ENCODE measurements at regions not wholly inside any gene's neighbourhood (a gene's known extent, or its start where the extent isn't known, plus 50 kb on each side); places are given as distances from the start of the nearest gene placed in this dataset.
"Not testable (repeated sequence)": the region's sequence is repeated elsewhere in the genome, so short reads cannot be mapped to it uniquely, and the experiment has no call there.

DNA sequence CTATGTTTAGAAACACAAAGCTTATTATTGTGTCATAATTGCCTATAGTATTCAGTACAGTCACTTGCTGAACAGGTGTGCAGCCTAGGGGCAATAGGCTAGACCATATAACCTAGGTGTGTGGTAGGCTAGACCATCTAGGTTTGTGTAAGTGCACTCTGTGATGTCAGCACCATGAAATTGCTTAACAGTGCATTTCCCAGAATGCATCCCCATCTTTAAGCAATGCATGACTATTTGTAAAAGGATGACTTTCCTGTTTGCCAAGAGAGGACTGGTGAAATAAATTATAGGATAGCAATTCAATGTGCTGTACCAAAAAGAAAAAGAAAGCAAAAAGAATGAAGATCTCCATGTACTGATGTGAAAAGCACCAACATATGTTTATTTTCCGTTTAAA is 288.7 kb upstream of the AUTS2 start:
- DNase-seq: no peak

DNA sequence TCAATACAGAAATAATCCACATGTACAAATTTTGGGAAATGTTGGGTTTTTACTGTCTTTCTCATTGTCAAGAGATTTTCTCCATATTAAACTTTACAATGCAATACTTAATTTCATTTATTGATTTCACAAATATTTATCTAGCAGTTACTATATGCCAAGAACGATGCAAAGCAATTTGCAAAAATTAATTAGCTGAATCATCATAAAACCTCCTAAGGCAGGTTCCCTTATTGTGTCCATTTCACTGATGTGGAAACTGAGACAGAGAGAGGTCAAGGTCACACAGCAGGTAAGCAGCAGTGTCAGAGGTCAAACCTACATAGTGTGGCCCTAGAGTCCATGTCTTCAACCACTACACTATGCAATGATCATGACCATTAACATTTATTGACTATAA is 286.8 kb upstream of the AUTS2 start:
- DNase-seq: no peak

DNA sequence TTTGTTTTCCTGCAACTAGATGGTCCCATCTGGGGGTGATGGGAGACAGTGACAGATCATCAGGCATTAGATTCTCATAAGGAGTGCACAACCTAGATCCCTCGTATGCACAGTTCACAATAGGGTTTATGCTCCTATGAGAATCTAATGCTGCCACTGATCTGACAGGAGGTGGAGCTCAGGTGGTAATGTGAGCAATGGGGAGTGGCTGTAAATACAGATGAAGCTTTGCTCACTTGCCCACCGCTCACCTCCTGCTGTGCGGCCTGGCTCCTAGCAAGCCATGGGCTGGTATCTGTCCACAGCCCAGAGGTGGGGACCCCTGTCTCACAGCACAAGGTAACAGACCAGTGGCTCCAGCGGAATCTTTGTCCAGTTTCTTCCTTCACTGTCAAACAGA is 284.4 kb upstream of the AUTS2 start:
- not testable (repeated sequence) for DNase-seq

DNA sequence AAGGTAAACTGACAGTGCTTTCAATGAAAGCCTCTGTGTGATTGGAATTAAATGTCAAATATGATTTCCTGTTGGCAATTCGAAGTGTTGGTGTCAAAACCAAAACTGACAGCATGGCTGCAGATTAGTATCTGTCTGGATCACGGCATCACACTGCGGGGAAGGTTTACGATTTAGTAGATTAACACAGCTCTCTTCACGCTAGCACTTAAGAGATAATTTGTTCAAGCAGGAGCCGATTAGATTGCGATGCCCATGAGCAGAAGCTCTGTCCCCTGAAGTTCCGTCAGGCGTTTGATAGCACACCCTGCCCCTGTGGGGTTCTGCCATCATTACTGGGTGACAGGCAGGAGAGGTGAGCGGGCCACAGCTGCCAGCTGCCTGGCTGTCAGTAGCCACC is 279.5 kb upstream of the AUTS2 start:
- no peak for DNase-seq

DNA sequence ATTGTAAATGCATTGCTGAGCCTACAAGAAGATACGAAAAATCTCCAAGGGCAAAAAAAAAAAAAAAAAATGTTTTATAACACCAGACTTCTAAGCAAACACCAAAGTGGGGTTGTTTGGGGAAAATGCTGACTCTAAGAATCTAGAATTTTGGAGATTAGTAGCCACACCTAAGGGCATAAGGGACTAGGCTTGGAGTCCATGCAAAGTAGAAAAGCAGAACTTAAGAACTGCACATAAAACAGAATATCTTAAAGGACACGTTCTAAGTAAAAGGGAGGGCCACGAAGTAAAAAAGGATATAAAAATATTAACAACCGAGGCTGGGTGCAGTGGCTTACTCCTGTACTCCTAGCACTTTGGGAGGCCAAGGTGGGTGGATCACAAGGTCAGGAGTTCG is 269.8 kb upstream of the AUTS2 start:
- DNase-seq: no peak

DNA sequence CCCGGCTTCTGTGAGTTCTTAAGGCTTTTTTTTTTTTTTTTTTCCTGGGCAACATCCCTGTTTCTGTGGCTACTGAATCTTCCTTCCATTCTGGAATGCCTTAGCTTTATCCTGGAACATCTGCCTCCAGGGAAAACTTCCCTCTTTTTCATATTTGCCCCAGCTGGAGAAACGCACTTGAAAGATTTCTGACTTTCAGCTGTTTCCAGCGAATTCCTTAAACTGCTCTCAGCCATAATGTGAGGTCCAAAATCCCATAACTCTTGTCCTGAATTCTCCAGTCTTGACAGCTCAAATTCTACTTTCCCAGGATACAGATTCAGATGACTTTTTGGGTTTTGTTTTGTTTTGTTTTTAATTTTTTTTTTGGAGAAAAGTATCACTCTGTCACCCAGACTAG is 263.6 kb upstream of the AUTS2 start:
- no peak for DNase-seq

DNA sequence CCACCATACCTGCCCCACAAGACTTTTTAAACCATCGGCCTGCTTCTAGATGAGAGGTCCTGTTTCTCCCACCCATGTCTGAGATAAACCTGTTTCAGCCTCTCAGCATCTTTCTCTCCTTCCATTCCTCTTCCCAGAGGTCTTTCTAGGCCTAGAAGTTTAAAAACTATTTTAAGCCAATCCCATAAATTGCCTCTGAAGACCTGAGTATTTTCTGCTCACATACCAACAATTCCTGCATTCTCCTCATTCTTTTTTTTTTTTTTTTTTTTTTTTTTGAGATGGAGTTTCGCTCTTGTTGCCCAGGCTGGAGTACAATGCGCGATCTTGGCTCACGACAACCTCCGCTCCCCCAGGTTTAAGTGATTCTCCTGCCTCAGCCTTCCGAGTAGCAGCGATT is 262.9 kb upstream of the AUTS2 start:
- DNase-seq: no peak

DNA sequence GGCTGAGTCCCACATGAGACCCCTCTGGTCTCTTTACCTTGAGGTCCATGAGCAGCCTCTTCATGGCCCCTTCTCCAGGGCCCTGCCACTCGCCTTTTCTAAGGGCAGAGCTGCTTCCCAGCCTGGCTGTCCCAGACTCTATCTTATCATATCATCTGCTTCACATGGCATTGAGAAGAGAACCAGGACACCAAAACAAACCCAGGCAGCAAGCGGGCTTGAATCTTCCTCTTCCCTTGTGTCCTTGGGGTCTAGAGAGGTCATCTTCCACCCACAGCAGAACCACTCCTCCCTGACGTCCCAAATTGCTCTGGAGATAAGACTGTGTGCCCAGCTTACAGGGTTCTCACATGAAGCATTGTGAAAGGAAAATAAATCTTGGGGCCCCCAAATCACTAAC is 261.3 kb upstream of the AUTS2 start:
- DNase-seq: no peak

DNA sequence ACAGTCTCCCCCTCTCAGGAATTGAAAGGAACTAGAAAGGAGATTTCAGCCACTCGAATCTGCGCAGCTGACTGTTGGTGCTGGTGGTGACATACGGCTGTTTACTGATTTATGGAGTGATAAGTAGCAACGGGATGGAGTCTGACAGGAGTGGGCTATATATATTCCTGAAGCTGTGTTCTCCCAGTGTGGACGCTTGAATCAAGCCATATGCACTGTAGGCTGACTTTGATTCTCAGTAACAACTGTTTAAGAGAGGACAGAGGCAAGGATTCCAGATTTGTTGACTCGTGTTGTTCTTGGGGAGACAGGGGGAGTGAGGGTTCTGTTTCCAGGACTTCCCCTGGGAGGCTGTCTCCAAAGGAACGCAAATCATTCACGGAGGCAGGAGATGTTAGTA is 260.1 kb upstream of the AUTS2 start:
- DNase-seq: no peak

DNA sequence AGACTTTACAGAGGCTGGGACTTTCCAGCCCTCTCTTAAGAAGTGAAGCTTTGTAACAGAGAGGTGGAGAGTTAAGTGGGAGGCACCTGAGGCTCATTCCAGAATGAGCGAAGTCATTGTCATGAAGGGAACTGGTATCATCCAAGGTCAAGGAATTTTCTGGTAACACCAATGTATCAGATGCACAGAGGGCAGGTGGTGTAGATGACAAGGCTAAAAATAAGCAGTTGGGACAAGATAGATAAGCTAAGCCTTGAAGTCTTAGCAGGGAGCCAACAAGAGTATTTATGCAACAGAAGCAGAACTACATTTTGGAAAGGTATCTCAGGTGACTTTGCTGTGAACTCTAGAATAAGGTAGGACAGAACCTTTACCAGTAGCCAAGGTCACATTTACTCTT is 257.0 kb upstream of the AUTS2 start:
- DNase-seq: no peak

DNA sequence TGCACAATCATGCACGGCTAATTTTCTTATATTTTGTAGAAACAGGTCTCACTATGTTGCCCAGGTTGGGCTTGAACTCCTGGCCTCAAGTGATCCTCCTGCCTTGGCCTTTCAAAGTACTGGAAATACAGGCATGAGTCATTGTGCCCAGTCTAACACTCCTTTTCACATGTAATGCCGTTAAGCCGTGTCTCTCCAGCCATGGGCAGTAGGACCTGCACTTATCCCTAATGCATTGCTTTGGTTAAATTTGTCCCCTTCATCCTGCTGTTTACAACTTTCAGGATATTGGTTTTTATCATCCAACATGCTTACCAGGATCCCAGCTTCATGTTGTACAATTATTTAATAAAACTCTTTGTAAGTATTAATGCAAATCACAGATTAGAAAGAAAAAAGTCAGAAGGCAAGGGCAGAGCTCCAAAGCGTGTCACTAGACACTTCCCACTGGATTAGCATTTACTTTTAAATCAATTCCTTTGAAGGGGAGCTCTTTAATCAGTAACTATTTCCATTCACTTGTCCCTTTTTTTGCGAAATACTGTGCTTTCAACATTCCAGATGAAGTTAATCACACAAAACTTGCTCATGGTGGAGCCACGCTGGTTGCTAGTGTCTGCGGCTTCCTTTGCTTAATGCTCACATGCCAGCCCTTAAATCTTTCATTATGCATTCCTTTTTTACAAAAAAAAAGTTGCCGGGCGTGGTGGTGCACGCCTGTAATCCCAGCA is 256.0 kb upstream of the AUTS2 start:
- no peak for DNase-seq

DNA sequence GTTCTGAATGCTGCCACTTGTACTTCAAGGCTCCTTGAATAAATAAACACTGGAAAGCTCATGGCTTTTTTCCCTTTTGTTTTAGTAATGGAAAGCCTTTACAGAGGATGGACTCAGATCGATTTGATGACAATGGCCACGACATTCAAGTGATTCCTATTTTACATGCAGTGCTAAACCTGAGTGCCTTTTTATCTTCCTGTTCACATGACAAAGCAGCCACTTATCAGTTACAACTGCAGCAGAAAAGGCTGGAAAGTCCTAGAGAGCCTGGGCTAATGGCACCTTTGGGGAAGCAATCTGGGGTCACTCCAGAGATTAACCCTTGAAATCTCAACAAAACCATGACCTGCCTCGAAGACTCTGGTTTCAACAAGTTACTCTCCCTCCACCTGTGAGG is 249.0 kb upstream of the AUTS2 start:
- no peak for DNase-seq

DNA sequence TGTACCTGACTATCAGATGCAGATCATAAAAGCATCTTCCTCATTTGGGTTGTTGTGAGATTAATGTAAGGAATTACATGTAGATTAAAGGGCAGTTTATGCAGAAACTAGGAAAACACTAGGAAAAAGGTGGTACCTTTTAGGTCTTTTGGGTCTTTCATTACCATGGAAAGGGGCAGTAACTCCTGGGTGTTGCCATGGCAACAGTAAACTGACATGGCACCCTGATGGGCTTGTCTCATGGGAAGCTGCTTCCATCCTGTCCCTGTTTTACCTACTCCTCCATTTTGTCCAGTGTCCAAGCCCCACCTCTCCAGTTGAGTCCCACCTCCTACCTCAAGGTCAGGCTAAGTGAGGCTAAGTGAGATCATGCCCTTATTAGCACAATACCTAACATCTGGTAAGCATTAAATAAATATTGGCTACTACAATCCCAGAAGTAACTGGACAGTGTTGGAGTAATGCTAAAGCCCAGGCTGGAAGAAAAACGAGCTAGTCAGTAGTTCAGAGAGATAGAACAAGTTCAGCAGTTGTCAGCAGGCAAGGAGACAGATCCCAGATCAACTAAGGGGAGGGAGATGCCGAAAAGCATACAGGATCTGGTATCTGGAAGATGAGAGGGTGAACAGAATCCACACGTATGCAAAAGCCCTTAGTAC is 240.0 kb upstream of the AUTS2 start:
- DNase-seq: no peak

DNA sequence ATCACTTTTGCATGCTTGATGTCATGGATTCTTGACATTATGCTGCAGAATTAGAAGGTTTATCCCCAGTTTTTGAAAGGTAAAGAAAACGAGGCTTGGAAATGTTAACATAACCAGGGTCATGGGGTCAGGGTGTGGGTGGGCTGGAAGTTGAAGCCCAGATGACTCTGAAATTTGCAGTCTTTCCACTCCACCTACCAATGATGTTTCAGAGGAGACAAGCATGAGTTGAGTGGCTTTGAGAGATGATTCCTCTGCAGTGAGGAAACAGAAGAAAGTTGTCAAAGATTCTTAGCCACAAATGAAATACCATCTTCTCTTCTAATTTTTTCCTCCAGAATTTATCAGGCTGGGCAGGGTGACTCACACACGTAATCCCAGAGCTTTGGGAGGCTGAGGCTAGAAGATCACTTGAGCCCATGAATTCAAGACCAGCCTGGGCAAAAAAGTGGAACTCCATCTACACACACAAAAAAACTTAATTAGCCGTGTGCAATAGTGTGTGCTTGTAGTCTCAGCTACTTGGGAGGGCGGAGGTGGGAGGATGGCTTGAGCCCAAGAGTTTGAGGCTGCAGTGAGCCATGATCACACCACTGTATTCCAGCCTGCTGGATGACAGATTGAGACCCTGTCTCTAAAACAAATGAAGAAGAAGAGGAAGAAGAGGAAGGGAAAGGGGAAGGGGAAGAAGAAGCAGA is 239.1 kb upstream of the AUTS2 start:
- no peak for DNase-seq

DNA sequence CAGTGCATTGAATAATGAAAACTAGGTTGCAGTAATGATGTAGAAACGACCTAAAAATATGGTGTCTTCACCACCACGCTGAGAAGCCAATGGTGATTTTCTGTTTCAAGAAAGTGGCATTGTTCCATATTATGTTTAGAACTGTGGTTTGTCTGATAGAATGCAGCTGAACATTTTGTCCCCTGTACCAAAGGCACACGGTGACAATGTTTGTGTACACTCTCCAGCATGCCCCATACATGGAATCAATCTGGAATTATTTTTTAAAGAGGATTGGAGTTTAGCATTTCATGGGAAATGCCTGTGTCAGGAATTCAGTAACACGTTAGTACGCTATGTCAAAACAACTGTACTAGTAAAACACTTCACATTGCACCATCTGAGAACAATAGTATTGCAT is 237.4 kb upstream of the AUTS2 start:
- no peak for DNase-seq

DNA sequence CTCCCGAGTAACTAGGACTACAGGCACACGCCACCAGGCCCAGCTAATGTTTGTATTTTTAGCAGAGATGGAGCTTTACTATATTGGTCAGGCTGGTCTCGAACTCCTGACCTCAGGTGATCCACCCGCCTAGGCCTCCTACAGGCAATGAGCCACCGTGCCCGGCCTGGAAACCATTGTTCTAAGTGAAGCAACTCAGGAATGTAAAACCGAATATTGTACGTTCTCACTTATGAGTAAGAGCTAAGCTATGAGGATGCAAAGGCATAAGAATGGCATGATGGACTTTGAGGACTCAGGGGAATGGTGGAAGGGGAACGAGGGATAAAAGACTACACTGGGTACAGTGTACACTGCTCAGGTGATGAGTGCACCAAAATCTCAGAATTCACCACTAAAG is 235.1 kb upstream of the AUTS2 start:
- no peak for DNase-seq

DNA sequence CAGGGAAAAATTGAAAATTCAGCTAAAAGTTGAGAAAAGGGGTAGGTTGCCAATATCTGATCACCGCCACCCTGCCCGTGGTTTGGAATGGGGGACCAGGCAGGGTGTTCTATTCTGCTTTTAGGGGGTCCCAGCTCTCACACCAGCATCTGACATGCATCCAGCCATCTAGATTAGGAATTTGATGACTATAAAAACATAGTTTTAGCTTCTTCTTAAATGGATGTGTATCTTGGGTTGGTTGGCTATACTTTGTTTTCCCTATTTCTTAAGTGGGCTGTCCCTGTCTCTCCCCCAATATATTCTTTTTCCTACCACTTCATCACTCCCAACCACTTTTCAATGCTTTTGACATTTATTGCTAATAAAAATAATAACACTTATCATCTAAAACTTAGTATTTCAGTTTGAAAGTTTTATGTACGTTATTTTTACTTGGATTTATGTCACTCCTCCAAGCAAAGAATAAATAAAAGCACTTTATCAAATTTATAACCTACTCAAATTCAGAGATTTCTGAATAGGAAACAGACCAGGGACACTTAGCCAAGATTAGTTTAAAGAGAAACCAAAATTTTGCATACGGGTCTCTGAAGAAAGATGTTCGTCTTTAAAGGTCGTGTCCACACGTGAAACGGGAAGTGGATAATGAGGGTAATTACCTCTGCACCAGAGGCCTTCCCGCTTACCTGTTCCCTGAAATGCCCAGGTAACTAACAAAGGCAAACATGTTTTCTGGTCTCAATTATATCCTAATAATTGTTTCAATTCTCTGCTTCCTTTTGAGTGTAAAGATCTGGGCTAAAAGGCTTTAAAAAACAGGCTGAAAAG is 233.2 kb upstream of the AUTS2 start:
- no peak for DNase-seq

DNA sequence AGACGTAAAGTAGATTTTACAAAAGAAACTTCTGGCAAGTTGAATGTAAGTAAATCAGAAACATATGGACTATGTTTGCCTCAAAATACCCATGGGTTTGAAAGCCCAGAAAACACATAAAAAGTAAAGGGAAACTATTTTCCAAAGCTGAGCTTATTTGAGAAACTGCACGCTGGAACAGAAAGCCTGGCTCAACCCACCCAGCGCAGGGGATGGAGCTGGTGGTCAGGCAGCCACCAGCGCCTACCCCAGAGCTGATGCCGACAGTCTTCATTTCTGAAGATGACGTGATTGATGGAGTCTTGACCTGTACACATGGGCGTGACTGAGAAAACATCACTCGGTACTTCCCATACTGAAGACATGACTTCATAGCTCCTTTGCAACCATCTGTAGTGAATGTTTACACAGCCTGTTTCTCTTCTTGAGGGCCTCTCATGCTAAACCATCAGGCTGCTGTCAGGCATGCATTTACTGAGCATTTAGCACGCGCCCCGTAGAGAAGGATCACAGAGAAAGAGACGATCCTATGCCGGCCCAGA is 232.6 kb upstream of the AUTS2 start:
- DNase-seq: no peak

DNA sequence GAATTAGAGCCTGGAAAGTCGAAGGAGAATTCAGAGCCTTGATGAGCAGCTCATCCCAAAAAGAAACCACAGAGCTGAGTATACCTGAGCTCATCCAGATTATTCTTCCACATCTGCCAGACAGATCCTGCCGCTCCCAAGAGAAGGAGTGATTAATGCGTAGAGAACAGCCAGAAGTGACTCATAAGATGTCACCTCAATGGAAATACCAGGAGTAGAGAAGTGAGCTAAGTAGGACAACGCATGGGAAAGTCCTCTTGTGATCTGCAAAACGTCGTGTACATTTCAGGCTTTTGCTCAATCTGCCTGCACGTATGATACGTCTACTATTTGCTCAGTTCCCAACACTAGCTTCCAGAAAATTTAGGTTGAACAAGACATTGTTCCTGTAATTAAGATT is 230.5 kb upstream of the AUTS2 start:
- DNase-seq: no peak

DNA sequence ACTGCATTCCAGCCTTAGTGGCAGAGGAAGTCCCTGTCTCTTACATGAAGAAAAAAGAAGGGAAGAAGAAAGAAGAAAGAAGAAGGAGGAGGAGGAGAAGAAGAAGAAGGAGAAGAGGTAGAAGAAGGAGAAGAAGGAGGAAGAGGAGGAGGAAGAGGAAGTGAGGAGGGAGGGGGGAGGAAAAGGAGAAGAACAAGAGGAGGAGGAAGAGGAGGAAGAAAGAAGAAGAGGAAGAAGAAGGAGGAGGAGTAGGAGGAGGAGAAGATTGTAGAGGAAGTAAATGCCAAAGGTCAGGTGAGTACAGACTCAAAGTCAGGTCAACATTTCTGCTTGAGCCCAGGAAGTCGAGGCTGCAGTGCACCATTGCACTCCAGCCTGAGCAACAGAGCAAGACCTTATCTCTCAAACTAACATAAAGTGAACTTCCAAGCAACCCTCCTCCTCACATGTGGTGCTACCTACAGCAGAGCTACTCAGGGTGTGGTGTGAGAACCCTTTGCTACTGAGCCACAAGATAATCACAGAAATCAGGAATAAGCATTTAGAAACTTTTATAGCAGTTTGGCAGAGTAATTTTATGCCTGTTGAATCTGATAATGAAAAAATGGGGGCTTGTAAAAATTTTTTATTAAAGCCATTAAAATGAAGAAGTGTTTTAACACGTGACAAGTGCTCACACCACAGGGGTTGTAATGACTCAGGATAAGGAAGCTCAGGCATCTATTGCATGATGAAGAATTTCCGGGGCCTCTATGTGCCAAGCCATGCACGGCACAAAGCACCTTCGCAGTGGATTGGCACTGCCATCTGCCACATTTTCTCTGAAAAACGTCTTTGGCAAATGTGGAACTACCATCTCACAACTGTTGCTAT is 224.9 kb upstream of the AUTS2 start:
- DNase-seq: no peak

DNA sequence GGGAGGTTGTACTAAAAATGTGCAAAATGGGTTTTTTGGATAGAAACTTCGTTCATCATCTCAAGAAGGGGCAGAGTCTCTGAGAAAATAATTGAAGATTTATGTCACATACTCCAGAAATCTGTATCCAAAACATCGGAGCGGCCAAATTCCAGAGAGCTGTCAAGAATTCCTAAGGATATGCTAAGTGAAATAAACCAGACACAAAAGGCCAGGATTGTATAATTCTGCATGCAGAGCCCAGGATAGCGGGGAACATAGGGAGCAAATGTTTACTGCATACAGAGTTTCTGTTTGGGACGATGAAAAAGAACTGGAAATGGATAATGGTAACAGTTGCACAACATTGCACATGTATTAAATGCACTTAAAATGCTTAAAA is 224.2 kb upstream of the AUTS2 start:
- no peak for DNase-seq

DNA sequence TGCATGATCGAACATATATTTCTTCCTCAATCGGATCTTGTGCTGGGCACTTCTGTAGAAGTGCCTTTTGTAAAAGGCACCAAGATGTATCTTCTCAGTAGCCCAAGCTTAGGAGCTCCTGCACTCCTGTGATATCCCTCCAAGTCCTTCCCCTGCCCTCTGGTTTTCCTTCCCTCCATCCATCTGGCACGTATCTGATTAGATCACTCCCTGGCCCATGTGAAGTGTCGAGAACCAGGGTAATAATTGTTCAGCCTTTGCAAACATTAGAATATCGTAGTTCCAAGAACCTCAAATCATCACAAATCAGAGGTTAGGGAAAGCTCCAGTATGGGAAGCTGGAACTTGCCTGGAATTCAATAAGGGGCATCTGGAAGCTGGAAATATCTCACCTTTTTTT is 221.1 kb upstream of the AUTS2 start:
- no peak for DNase-seq
